GM12864 (cell line): ENCODE measurements at regions not wholly inside any gene's neighbourhood (a gene's known extent, or its start where the extent isn't known, plus 50 kb on each side); places are given as distances from the start of the nearest gene placed in this dataset.

Source experiments
- DNase-seq: peaks from one replicate; pipeline ENCODE4 v3.0.0-alpha.2; 2011; ENCODE audit warnings: low read depth
- H3K4me3 ChIP-seq: 2 replicates; pipeline ENCODE4 v1.5.1; 2011; ENCODE audit warnings: mild to moderate bottlenecking, low read depth, low read length, control low read depth
- CTCF ChIP-seq: IDR thresholded peaks from 2 replicates; pipeline ENCODE4 v1.5.1; 2011; ENCODE audit warnings: low read depth, mild to moderate bottlenecking, moderate library complexity, low read length, control low read depth, inconsistent platforms; ENCODE audit errors: missing control alignments

GRCh38 chr10:80896959-80897358, 359.3 kb downstream of the SH2D4B start:
- H3K4me3 ChIP-seq: no peak overlapping the region
- DNase-seq: no peak
- no peak for TF ChIP-seq CTCF

GRCh38 chr10:80900661-80901060, 363.0 kb downstream of the SH2D4B start:
- no peak for DNase-seq
- no peak overlapping the region for H3K4me3 ChIP-seq
- TF ChIP-seq CTCF: no peak

- TF ChIP-seq CTCF: no peak
- no peak for DNase-seq
- no peak overlapping the region for H3K4me3 ChIP-seq
Measured at GRCh38 chr10:80908611-80909010, 370.9 kb downstream of the SH2D4B start.

GRCh38 chr10:80909254-80909653, 371.6 kb downstream of the SH2D4B start:
- no peak overlapping the region for H3K4me3 ChIP-seq
- no peak for TF ChIP-seq CTCF
- DNase-seq: no peak

GRCh38 chr10:80917636-80918035, 379.9 kb downstream of the SH2D4B start:
- DNase-seq: no peak
- H3K4me3 ChIP-seq: no peak overlapping the region
- TF ChIP-seq CTCF: no peak

GRCh38 chr10:80921032-80921431, 383.3 kb downstream of the SH2D4B start:
- no peak for TF ChIP-seq CTCF
- H3K4me3 ChIP-seq: no peak overlapping the region
- DNase-seq: no peak

GRCh38 chr10:80924063-80924952, 386.6 kb downstream of the SH2D4B start:
- no peak for DNase-seq

More at GRCh38 chr10:80924063-80924952, 386.6 kb downstream of the SH2D4B start:
- no peak overlapping the region for H3K4me3 ChIP-seq
- peak; percentile 58 for TF ChIP-seq CTCF
